H9 (cell line): ENCODE measurements at regions not wholly inside any gene's neighbourhood (a gene's known extent, or its start where the extent isn't known, plus 50 kb on each side); places are given as distances from the start of the nearest gene placed in this dataset.

Experiments used
- DNase-seq: peaks from one replicate; pipeline ENCODE4 v3.0.0-alpha.2; 2017
- H2AFZ ChIP-seq: one replicate; pipeline ENCODE4 v1.6.1; 2013; ENCODE audit warnings: mild to moderate bottlenecking, low read length, control low read depth, moderate library complexity
- H2AK5ac ChIP-seq: 2 replicates; pipeline ENCODE4 v1.6.1; 2013; ENCODE audit warnings: low read length, control low read depth, mixed read lengths; ENCODE audit not compliant: insufficient read length
- H2BK120ac ChIP-seq: one replicate; pipeline ENCODE4 v1.6.1; 2013; ENCODE audit warnings: low read depth, mild to moderate bottlenecking, low read length, control low read depth, inconsistent platforms; ENCODE audit not compliant: poor library complexity, severe bottlenecking
- H2BK12ac ChIP-seq: 2 replicates; pipeline ENCODE4 v1.6.1; 2013; ENCODE audit warnings: low read length, control low read depth, mixed read lengths, low read depth; ENCODE audit not compliant: insufficient read length
- H2BK15ac ChIP-seq: 2 replicates; pipeline ENCODE4 v1.6.1; 2013; ENCODE audit warnings: low read depth, low read length, control low read depth
- H2BK20ac ChIP-seq: one replicate; pipeline ENCODE4 v1.6.1; 2013; ENCODE audit warnings: low read depth, mild to moderate bottlenecking, low read length, control low read depth, inconsistent platforms; ENCODE audit not compliant: poor library complexity, severe bottlenecking
- H2BK5ac ChIP-seq: 2 replicates; pipeline ENCODE4 v1.6.1; 2013; ENCODE audit warnings: low read length, control low read depth, mixed read lengths; ENCODE audit not compliant: insufficient read length
- H3K14ac ChIP-seq: 2 replicates; pipeline ENCODE4 v1.6.1; 2013; ENCODE audit warnings: low read length, control low read depth; ENCODE audit not compliant: insufficient read depth
- H3K18ac ChIP-seq: 2 replicates; pipeline ENCODE4 v1.6.1; 2013; ENCODE audit warnings: low read depth, mild to moderate bottlenecking, mixed read lengths, low read length, control low read depth; ENCODE audit not compliant: insufficient read length
- H3K23ac ChIP-seq: 2 replicates; pipeline ENCODE4 v1.6.1; 2013; ENCODE audit warnings: low read length, control low read depth, mixed read lengths, low read depth; ENCODE audit not compliant: insufficient read length
- H3K23me2 ChIP-seq: 2 replicates; pipeline ENCODE4 v1.6.1; 2013; ENCODE audit warnings: low read depth, mild to moderate bottlenecking, mixed read lengths, low read length, control low read depth; ENCODE audit not compliant: insufficient read length, poor library complexity, severe bottlenecking
- H3K27ac ChIP-seq: 2 replicates; pipeline ENCODE4 v1.5.1; 2013; ENCODE audit warnings: low read length, control low read depth, mixed read lengths, low read depth; ENCODE audit not compliant: insufficient read length
- H3K27me3 ChIP-seq: 2 replicates; pipeline ENCODE4 v1.6.1; 2013; ENCODE audit warnings: low read length, control low read depth, inconsistent platforms; ENCODE audit not compliant: insufficient read depth
- H3K4ac ChIP-seq: 2 replicates; pipeline ENCODE4 v1.6.1; 2013; ENCODE audit warnings: low read depth, mild to moderate bottlenecking, control low read depth, inconsistent platforms, low read length, moderate library complexity
- H3K4me1 ChIP-seq: 2 replicates; pipeline ENCODE4 v1.6.1; 2013; ENCODE audit warnings: low read length, control low read depth, inconsistent platforms; ENCODE audit not compliant: insufficient read depth
- H3K4me2 ChIP-seq: 2 replicates; pipeline ENCODE4 v1.6.1; 2013; ENCODE audit warnings: low read length, control low read depth, mixed read lengths; ENCODE audit not compliant: insufficient read length, insufficient read depth
- H3K56ac ChIP-seq: 2 replicates; pipeline ENCODE4 v1.6.1; 2013; ENCODE audit warnings: low read depth, mild to moderate bottlenecking, mixed read lengths, low read length, control low read depth; ENCODE audit not compliant: insufficient read length
- H3K79me1 ChIP-seq: 2 replicates; pipeline ENCODE4 v1.6.1; 2013; ENCODE audit warnings: low read depth, mild to moderate bottlenecking, moderate library complexity, low read length, control low read depth, inconsistent platforms; ENCODE audit not compliant: insufficient read depth, poor library complexity, severe bottlenecking
- H3K79me2 ChIP-seq: 2 replicates; pipeline ENCODE4 v1.6.1; 2013; ENCODE audit warnings: low read length, control low read depth, inconsistent platforms; ENCODE audit not compliant: insufficient read depth
- H3K9ac ChIP-seq: 2 replicates; pipeline ENCODE4 v1.6.1; 2013; ENCODE audit warnings: low read length, control low read depth, mixed read lengths; ENCODE audit not compliant: insufficient read length; ENCODE audit errors: extremely low read depth
- H3K9me3 ChIP-seq: one replicate; pipeline ENCODE4 v1.6.1; 2013; ENCODE audit warnings: low read depth, low read length, inconsistent platforms; ENCODE audit not compliant: control insufficient read depth
- H3T11ph ChIP-seq: one replicate; pipeline ENCODE4 v1.6.1; 2013; ENCODE audit warnings: mild to moderate bottlenecking, low read length, control low read depth, inconsistent platforms
- H4K20me1 ChIP-seq: one replicate; pipeline ENCODE4 v1.6.1; 2013; ENCODE audit not compliant: control insufficient read depth, insufficient read length, insufficient read depth
- H4K5ac ChIP-seq: 2 replicates; pipeline ENCODE4 v1.6.1; 2013; ENCODE audit warnings: low read depth, mild to moderate bottlenecking, mixed read lengths, low read length, control low read depth; ENCODE audit not compliant: insufficient read length
- H4K8ac ChIP-seq: replicated peaks from 2 replicates; pipeline ENCODE4 v1.6.1; 2013; ENCODE audit warnings: low read length, control low read depth, mixed read lengths, low read depth; ENCODE audit not compliant: insufficient read length
- H4K91ac ChIP-seq: 2 replicates; pipeline ENCODE4 v1.6.1; 2013; ENCODE audit warnings: low read depth, mild to moderate bottlenecking, moderate library complexity, mixed read lengths, low read length, control low read depth; ENCODE audit not compliant: insufficient read length
- H3K27ac Mint-ChIP-seq, 3 experiments: 2 replicates in 2 of 3; 3 replicates in 1 of 3; pipeline ENCODE4 v1.8.0; 2020 to 2021; ENCODE audit warnings: mixed read lengths in 3 of 3, mild to moderate bottlenecking in 1 of 3, moderate library complexity in 1 of 3
- H3K27me3 Mint-ChIP-seq: 2 replicates; pipeline ENCODE4 v1.8.0; 2021; ENCODE audit warnings: low read depth, mild to moderate bottlenecking, moderate library complexity, mixed read lengths
- H3K36me3 Mint-ChIP-seq, 3 experiments: 2 replicates in 2 of 3; 3 replicates in 1 of 3; pipeline ENCODE4 v1.8.0; 2020 to 2021; ENCODE audit warnings: low read depth in 3 of 3, mixed read lengths in 3 of 3; ENCODE audit not compliant: insufficient read depth in 1 of 3
- H3K4me1 Mint-ChIP-seq, 2 experiments: 2 replicates each; pipeline ENCODE4 v1.8.0; 2020; ENCODE audit warnings: mixed read lengths in 2 of 2
- H3K4me3 Mint-ChIP-seq, 2 experiments: 2 replicates in 1 of 2; 3 replicates in 1 of 2; pipeline ENCODE4 v1.8.0; 2020 to 2021; ENCODE audit warnings: mild to moderate bottlenecking in 2 of 2, mixed read lengths in 2 of 2, moderate library complexity in 1 of 2
- H3K9me3 Mint-ChIP-seq, 2 experiments: 2 replicates in 1 of 2; 3 replicates in 1 of 2; pipeline ENCODE4 v1.8.0; 2020; ENCODE audit warnings: mild to moderate bottlenecking in 2 of 2, mixed read lengths in 2 of 2, moderate library complexity in 1 of 2
- WGBS: extraction: QIAGEN DNeasy Blood & Tissue Kit; methylation state at CpG from one replicate; pipeline ENCODE4 v1.1.7; 2013; ENCODE audit warnings: missing lambda C conversion rate, low lambda C conversion rate, mixed read lengths; ENCODE audit not compliant: insufficient read length; ENCODE audit errors: extremely low coverage; 5-methylcytosine and 5-hydroxymethylcytosine counted together
- TF ChIP-seq, protein P1 (sequence below): fragments of 200-600 bp; sonication (generic); conservative IDR thresholded peaks from 3 replicates; pipeline ENCODE4 v1.8.0; 2021; ENCODE audit warnings: antibody characterized with exemption, mild to moderate bottlenecking

DNA sequence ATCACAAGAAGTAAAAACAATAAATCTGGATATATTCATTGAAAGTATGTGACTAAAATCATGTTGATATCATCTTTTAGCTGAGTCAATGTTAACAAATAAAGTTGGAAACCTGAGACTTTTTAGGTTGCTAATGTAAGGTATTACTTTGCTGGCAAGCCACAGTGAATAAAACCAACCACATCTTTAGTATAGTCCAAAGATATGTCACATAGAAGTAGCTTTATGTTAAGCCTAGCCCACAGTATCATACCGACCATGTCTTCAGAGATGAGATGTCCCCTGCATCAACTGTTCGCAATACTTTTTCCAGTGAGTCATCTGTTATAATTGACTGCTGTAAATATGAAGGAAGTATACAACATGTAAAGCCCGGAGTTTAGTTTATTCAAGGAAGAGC is 107.6 kb upstream of the MCHR2 start:
- Histone ChIP-seq H2AK5ac (no peak overlapping the region), H2BK120ac (no peak overlapping the region), H3T11ph (no peak overlapping the region), H3K27me3 (no peaks in the 10 kb centered on the region), H4K5ac (no peak overlapping the region), H3K9me3 (no peaks in the 10 kb centered on the region), H3K18ac (no peak overlapping the region), H2BK20ac (no peak overlapping the region), H4K91ac (no peak overlapping the region), H2BK5ac (no peak overlapping the region), H3K79me1 (no peaks in the 10 kb centered on the region), H3K56ac (no peak overlapping the region), H2BK12ac (no peak overlapping the region), H3K23ac (no peak overlapping the region), H3K23me2 (no peaks in the 10 kb centered on the region), H4K20me1 (no peaks in the 10 kb centered on the region), H3K4me2 (no peak overlapping the region), H3K14ac (no peak overlapping the region), H4K8ac (no peak overlapping the region), H3K79me2 (no peaks in the 10 kb centered on the region), H3K9ac (no peak overlapping the region), H3K27ac (no peak overlapping the region), H3K4ac (no peak overlapping the region), H3K4me1 (no peaks in the 10 kb centered on the region), H2AFZ (no peak overlapping the region), H2BK15ac (no peak overlapping the region)
- Mint-ChIP-seq H3K4me3 (no peak overlapping the region), H3K36me3 (no peaks in the 10 kb centered on the region), H3K9me3 (no peaks in the 10 kb centered on the region), H3K4me1 (peaks cover 8 to 9% of the 10 kb centered on the region in 2 experiments), H3K27ac (no peak overlapping the region), H3K27me3 (no peaks in the 10 kb centered on the region)
- WGBS, result no CpG with 5 or more reads among the region's 3 CpGs
- TF ChIP-seq, protein P1, sequence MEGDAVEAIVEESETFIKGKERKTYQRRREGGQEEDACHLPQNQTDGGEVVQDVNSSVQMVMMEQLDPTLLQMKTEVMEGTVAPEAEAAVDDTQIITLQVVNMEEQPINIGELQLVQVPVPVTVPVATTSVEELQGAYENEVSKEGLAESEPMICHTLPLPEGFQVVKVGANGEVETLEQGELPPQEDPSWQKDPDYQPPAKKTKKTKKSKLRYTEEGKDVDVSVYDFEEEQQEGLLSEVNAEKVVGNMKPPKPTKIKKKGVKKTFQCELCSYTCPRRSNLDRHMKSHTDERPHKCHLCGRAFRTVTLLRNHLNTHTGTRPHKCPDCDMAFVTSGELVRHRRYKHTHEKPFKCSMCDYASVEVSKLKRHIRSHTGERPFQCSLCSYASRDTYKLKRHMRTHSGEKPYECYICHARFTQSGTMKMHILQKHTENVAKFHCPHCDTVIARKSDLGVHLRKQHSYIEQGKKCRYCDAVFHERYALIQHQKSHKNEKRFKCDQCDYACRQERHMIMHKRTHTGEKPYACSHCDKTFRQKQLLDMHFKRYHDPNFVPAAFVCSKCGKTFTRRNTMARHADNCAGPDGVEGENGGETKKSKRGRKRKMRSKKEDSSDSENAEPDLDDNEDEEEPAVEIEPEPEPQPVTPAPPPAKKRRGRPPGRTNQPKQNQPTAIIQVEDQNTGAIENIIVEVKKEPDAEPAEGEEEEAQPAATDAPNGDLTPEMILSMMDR, result no peak
- no peak for DNase-seq
